Neural cell (in vitro differentiated cells): ENCODE measurements at regions not wholly inside any gene's neighbourhood (a gene's known extent, or its start where the extent isn't known, plus 50 kb on each side); places are given as distances from the start of the nearest gene placed in this dataset.

ENCODE experiments used
- EZH2 ChIP-seq: fragments of 200-600, 300-800 bp; shearing (Covaris generic), sonication (generic); IDR thresholded peaks from 2 replicates; pipeline ENCODE4 v1.6.1; 2014; ENCODE audit warnings: antibody characterized with exemption, low read length, borderline replicate concordance, mild to moderate bottlenecking; ENCODE audit not compliant: insufficient read depth, poor library complexity, severe bottlenecking
- TAF1 ChIP-seq: IDR thresholded peaks from 2 replicates; pipeline ENCODE4 v1.6.1; 2012; ENCODE audit warnings: low read depth
- TF ChIP-seq, protein P1 (sequence below): fragments of 450-650 bp; IDR thresholded peaks from 2 replicates; pipeline ENCODE4 v1.5.1; 2014; ENCODE audit warnings: antibody characterized with exemption, mild to moderate bottlenecking, moderate library complexity; ENCODE audit not compliant: poor library complexity, severe bottlenecking

- no peak for TF ChIP-seq TAF1
- TF ChIP-seq, protein P1, sequence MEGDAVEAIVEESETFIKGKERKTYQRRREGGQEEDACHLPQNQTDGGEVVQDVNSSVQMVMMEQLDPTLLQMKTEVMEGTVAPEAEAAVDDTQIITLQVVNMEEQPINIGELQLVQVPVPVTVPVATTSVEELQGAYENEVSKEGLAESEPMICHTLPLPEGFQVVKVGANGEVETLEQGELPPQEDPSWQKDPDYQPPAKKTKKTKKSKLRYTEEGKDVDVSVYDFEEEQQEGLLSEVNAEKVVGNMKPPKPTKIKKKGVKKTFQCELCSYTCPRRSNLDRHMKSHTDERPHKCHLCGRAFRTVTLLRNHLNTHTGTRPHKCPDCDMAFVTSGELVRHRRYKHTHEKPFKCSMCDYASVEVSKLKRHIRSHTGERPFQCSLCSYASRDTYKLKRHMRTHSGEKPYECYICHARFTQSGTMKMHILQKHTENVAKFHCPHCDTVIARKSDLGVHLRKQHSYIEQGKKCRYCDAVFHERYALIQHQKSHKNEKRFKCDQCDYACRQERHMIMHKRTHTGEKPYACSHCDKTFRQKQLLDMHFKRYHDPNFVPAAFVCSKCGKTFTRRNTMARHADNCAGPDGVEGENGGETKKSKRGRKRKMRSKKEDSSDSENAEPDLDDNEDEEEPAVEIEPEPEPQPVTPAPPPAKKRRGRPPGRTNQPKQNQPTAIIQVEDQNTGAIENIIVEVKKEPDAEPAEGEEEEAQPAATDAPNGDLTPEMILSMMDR = no peak
- no peak for TF ChIP-seq EZH2
These were observed 135.9 kb upstream of the TWIST2 start for GRCh38 chr2:238712011-238712410.
